Activated T-cell treated with anti-CD3 and anti-CD28 coated beads for 48 hours (primary cell): ENCODE measurements at regions not wholly inside any gene's neighbourhood (a gene's known extent, or its start where the extent isn't known, plus 50 kb on each side); places are given as distances from the start of the nearest gene placed in this dataset.
"Not testable (repeated sequence)": the region's sequence is repeated elsewhere in the genome, so short reads cannot be mapped to it uniquely, and the experiment has no call there.

Experiments
- DNase-seq: peaks from one replicate; pipeline ENCODE4 v3.0.0-alpha.2; 2020; ENCODE audit warnings: low read depth

- DNase-seq, result no peak
Observed at GRCh38 chr4:181855307-181855706, 387.9 kb upstream of the TENM3 start.

DNA sequence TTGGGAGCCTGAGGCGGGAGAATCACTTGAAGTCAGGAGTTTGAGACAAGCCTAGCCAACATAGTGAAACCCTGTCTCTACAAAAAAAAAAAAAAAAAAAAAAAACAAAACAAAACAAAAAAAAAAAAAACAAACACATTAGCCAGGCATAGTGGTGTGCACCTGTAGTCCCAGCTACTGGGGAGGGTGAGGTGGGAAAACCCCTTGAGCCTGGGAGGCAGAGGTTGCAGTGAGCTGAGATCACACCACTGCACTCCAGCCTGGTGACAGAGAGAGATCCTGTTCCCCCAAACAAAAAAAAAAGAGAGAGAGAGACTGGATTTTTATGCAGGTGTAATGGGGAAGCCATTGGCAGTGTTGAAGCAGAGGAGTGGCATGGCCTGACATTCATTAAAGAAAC lies 385.7 kb upstream of the TENM3 start:
- not testable (repeated sequence) for DNase-seq

GRCh38 chr4:181858741-181859140 lies 384.5 kb upstream of the TENM3 start:
- DNase-seq, result no peak

GRCh38 chr4:181859439-181859838 lies 383.8 kb upstream of the TENM3 start:
- DNase-seq, result no peak

DNA sequence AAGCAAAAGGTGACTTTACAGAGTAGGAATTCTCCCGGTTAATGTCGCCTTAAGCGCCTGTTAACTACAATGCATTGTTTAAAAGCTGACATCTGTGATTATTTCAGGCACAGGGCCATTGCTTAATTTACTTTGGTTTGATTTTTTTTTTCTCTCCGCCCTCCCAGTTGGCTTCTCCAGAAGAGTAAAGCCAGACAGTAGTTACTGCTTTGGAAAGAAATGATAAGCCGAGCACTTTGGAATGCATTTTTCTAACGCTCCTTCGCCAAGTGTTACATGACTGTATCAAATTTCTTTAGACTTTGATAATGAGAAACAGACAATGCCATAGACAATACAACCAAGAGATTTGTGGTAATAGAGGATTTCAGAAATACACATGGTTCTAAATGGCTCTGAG lies 383.0 kb upstream of the TENM3 start:
- DNase-seq, result no peak

DNA sequence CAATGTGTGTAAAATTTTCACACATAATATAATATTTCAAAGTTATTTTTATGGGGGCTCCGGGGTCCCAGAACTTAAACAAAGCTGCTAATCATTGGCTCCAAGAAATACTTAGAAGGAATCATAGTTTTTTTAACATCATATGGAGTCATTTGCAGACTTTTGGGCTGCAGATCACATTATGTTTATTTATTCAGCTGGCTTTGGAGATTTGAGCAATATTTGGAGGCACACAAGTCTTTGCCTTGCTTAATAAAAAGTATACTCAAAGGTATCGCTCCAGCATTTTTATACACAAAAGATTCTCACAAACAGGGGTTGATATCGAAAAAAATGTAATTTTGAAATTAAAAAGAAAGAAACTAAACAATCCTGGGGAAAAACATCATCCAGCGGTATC lies 382.5 kb upstream of the TENM3 start:
- no peak for DNase-seq

- DNase-seq, result no peak
Observed at GRCh38 chr4:181863856-181864255, 379.3 kb upstream of the TENM3 start.

DNA sequence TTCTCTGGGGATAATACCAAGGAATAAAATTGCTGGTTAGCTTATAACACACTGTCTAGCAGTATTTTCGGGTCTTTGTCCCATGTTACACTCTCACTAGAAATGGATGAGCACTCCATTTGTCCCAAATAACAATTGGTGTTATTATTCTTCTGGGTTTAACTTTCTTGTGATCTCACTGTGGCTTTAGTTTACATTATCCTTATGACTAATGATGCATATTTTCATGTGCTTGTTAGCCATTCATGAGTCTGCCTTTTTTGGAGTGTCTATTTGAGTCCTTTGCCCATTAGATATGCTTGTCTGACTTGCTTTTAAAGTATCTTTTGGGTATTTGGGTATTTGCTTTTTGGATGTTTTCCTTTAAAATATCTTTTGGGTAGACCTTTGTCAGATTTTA lies 372.9 kb upstream of the TENM3 start:
- DNase-seq, result no peak

DNA sequence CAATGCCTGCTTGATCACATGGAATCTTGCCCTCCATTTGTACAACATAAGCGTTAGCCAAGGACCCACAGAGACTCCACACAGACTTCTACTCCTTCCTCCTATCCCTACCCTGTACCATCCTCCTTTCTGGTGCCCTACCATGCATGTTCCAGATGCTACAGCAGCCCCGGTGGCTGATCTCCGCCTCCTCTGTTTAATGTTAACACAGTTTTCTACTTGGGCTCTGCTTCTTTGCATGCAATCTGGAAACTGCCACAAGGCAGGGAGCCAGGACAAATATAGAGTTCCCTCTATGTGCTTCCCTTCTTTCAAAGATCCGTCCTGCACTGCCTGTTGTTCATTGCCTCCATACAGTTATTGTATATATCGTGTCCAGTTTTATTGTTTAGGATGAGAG lies 368.6 kb upstream of the TENM3 start:
- DNase-seq, result no peak

DNA sequence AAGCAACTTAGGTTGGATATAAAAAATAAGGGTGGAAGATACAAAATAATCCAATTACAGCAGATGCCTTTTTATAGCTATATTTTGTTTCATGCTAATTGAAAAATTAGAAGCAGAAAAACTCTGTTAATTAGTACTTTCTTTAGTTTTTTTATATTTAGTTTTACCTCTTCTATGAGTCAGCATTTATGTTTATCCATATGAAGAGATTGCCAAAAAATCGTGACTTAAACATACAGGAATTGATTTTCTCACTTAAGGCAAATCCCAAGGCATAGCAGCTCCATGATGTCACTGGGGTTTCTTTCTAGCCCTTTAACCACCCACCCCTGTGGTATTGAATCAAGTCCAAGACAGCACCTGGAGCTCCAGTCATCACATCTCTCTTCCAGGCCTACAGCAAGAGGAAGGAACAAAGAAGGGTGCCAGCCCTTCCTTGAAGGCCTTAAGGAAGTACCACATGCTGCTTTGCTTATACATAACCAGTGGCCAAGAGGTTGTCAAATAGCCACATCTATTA lies 365.8 kb upstream of the TENM3 start:
- DNase-seq, result no peak

DNA sequence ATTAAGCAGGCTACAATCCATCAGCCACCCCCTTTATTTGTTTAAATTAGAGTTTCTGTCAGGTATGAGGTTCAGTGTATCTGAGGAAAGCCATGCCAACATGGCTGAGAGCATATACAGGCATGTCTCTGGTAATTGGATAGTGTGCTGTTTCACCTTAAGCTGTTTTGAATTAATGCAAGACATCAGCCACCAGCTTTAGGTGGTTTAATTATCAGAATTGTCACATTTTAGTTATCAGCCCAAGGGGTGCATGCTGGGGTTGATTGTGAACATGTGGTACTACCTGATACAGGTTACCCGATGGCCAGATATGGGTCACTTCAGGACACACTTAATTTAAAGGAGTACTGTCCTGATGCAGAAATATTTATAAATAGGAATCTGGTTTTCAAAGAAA lies 353.2 kb upstream of the TENM3 start:
- DNase-seq, result no peak

DNA sequence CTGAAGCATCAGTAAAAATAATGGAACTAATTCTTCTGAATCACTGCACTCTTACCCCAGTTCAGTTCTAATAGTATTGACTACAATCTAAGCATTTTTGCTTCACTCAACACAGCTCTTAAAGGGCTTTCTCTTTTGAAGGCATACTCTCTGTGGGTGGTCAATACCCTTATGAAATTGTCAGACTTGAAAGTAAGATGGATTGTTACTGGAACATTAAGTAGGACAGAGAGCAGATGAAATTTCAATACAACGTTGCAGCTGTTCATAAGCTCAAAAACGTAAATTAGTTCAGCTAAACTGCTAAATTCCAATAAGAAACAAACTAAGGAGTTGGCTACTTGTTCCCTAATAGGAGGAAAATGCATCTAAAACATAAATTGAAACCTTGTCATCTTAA lies 352.3 kb upstream of the TENM3 start:
- DNase-seq, result no peak

GRCh38 chr4:181896614-181897013 lies 346.6 kb upstream of the TENM3 start:
- DNase-seq, result no peak

DNA sequence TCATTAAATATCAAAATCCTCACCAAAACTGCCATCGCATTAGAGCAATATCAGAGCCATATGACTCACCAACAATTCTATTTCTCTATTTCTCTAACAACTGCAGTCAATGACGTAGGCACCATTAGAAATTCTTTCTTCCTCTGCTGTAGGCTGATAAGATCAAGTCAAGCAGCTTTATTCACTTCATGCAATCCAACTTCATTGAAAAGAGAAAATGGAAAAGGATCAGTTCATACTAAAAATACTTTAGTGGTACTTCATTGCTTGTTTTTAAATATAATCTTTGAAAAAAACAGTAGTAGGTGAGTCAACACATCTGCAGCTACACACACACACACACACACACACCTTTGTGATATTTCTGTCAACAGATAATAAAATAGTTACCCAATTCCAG lies 345.3 kb upstream of the TENM3 start:
- no peak for DNase-seq

GRCh38 chr4:181902404-181902803 lies 340.8 kb upstream of the TENM3 start:
- DNase-seq, result not testable (repeated sequence)

GRCh38 chr4:181905708-181906107 lies 337.5 kb upstream of the TENM3 start:
- DNase-seq, result no peak

GRCh38 chr4:181908168-181908567 lies 335.0 kb upstream of the TENM3 start:
- no peak for DNase-seq

DNA sequence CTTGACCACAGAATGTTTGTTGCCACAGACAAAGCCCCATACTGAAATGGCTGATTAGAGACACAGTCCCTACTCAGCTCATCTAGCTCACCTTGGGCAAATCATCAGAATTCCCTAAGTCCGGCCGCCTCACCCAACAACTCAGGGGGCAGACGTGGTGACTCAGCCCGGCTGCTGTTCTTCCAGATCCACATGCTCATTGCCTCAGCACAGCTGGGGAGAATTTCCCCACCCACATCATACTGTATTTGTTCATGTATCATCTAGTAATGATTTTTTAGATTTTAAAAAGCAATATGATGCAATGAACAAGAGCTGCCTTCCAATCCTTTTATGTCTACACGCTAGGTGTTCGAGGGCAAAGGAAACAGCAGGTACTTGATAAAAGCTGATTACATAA lies 333.8 kb upstream of the TENM3 start:
- DNase-seq, result no peak

- no peak for DNase-seq
Observed at GRCh38 chr4:181911420-181911819, 331.8 kb upstream of the TENM3 start.

- no peak for DNase-seq
Observed at GRCh38 chr4:181933471-181933870, 309.7 kb upstream of the TENM3 start.

DNA sequence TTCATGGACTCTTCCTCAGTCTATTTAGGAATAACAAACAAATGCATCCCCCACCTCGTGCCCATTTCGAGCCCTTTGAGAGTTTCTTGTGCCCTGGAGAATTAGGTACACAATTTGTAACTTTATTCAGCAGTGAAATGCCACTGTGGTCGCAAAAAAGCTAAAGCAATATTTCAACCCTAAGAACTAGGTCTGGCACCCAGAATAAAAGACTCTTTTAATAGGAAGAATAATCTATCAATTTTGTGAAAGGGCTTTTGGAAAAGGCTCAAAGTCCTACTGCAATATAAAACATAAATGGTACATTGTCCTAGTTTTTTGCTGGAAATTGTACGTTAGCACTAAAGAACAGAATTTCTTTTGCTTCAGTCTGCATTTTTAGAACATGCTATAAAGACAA lies 304.6 kb upstream of the TENM3 start:
- no peak for DNase-seq

- no peak for DNase-seq
Observed at GRCh38 chr4:181939199-181939945, 303.8 kb upstream of the TENM3 start.

- no peak for DNase-seq
Observed at GRCh38 chr4:181944527-181944926, 298.7 kb upstream of the TENM3 start.

GRCh38 chr4:181946902-181947301 lies 296.3 kb upstream of the TENM3 start:
- no peak for DNase-seq
